NT2/D1 (cell line): ENCODE measurements at regions not wholly inside any gene's neighbourhood (a gene's known extent, or its start where the extent isn't known, plus 50 kb on each side); places are given as distances from the start of the nearest gene placed in this dataset.

ENCODE experiments used
- DNase-seq: peaks from one replicate; pipeline ENCODE4 v3.0.0-alpha.2; 2011; ENCODE audit warnings: low read depth, low spot score
- H3K27me3 ChIP-seq: 2 replicates; pipeline ENCODE4 v1.6.0; 2011; ENCODE audit warnings: mild to moderate bottlenecking; ENCODE audit not compliant: insufficient read length, insufficient read depth
- H3K36me3 ChIP-seq: 2 replicates; pipeline ENCODE4 v1.6.1; 2011; ENCODE audit warnings: mild to moderate bottlenecking, low read length, mixed read lengths; ENCODE audit not compliant: insufficient read depth, insufficient read length
- H3K4me1 ChIP-seq: 2 replicates; pipeline ENCODE4 v1.5.1; 2011; ENCODE audit not compliant: insufficient read depth, insufficient read length
- H3K4me3 ChIP-seq: 2 replicates; pipeline ENCODE4 v1.5.1; 2011; ENCODE audit warnings: low read depth; ENCODE audit not compliant: insufficient read length
- H3K9ac ChIP-seq: 2 replicates; pipeline ENCODE4 v1.6.0; 2011; ENCODE audit warnings: low read depth; ENCODE audit not compliant: insufficient read length
- H3K9me3 ChIP-seq: 2 replicates; pipeline ENCODE4 v1.5.1; 2011; ENCODE audit warnings: mild to moderate bottlenecking, low read length; ENCODE audit not compliant: insufficient read depth
- SUZ12 ChIP-seq: IDR thresholded peaks from 2 replicates; pipeline ENCODE4 v1.6.1; 2011; ENCODE audit not compliant: insufficient read length, insufficient read depth; ENCODE audit errors: extremely low read depth
- YY1 ChIP-seq: IDR thresholded peaks from 2 replicates; pipeline ENCODE4 v1.6.1; 2011; ENCODE audit not compliant: insufficient read length, insufficient read depth
- ZNF274 ChIP-seq: IDR thresholded peaks from 2 replicates; pipeline ENCODE4 v1.6.1; 2011; ENCODE audit warnings: mild to moderate bottlenecking, low read depth, low read length

GRCh38 chr2:150977296-150977695 lies 284.4 kb downstream of the RBM43 start:
- Histone ChIP-seq H3K4me3 (no peak overlapping the region), H3K36me3 (no peaks in the 10 kb centered on the region), H3K9ac (no peak overlapping the region), H3K9me3 (no peaks in the 10 kb centered on the region), H3K27me3 (no peaks in the 10 kb centered on the region), H3K4me1 (no peaks in the 10 kb centered on the region)
- no peak for TF ChIP-seq YY1
- no peak for TF ChIP-seq SUZ12
- no peak for TF ChIP-seq ZNF274
- DNase-seq = no peak

GRCh38 chr2:150976604-150977003 lies 285.1 kb downstream of the RBM43 start:
- no peak for DNase-seq
- no peaks in the 10 kb centered on the region for H3K4me1 ChIP-seq
- no peaks in the 10 kb centered on the region for H3K27me3 ChIP-seq
- H3K36me3 ChIP-seq = no peaks in the 10 kb centered on the region
- no peak for TF ChIP-seq SUZ12
- no peak for TF ChIP-seq YY1
- no peak for TF ChIP-seq ZNF274
- no peak overlapping the region for H3K4me3 ChIP-seq
- no peaks in the 10 kb centered on the region for H3K9me3 ChIP-seq
- no peak overlapping the region for H3K9ac ChIP-seq

GRCh38 chr2:150974864-150975263 lies 286.8 kb downstream of the RBM43 start:
- Histone ChIP-seq H3K27me3 (no peaks in the 10 kb centered on the region), H3K9me3 (no peaks in the 10 kb centered on the region), H3K9ac (no peak overlapping the region), H3K4me3 (no peak overlapping the region), H3K4me1 (no peaks in the 10 kb centered on the region), H3K36me3 (no peaks in the 10 kb centered on the region)
- DNase-seq = no peak
- TF ChIP-seq ZNF274 (no peak), SUZ12 (no peak), YY1 (no peak)

DNA sequence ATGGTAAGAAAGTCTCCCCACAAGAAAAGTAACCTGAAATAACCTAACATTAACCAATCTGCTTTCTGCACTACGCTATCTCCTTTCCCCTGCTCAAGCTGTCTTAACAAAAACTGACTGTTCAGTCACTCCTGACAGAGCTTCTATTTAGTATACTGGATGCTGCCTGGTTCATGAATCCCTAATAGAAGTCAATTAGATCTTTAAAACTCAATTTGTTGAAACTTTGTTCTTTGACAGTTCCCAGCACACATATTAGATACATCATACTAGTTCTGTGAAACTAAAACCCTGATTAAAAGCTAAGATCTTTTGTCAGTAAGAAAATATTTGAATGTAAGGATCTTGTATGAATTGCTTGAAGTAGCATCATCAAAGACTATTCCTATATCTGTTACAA lies 287.4 kb downstream of the RBM43 start:
- Histone ChIP-seq H3K4me3 (no peak overlapping the region), H3K4me1 (no peaks in the 10 kb centered on the region), H3K9ac (no peak overlapping the region), H3K36me3 (no peaks in the 10 kb centered on the region), H3K27me3 (no peaks in the 10 kb centered on the region), H3K9me3 (no peaks in the 10 kb centered on the region)
- DNase-seq = no peak
- TF ChIP-seq SUZ12 (no peak), ZNF274 (no peak), YY1 (no peak)

DNA sequence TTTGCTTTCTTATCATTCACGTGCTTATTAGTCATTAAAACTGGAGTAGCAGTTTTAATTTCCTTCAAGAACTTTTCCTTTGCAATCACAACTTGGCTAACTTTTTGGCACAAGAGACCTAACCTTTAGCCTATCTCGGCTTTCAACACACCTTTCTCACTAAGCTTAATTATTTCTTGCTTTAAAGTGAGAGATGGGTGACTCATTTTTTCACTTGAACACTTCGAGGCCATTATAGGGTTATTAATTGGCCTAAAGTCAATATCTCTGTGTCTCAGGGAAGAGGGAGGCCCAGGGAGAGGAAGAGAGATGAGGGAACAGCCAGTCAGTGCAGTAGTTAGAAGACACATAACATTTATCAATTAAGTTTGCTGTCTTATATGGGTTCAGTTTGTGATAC lies 289.8 kb downstream of the RBM43 start:
- Histone ChIP-seq H3K27me3 (no peaks in the 10 kb centered on the region), H3K9me3 (no peaks in the 10 kb centered on the region), H3K4me3 (no peak overlapping the region), H3K9ac (no peak overlapping the region), H3K4me1 (no peaks in the 10 kb centered on the region), H3K36me3 (no peaks in the 10 kb centered on the region)
- DNase-seq = no peak
- TF ChIP-seq YY1 = no peak
- no peak for TF ChIP-seq ZNF274
- no peak for TF ChIP-seq SUZ12

DNA sequence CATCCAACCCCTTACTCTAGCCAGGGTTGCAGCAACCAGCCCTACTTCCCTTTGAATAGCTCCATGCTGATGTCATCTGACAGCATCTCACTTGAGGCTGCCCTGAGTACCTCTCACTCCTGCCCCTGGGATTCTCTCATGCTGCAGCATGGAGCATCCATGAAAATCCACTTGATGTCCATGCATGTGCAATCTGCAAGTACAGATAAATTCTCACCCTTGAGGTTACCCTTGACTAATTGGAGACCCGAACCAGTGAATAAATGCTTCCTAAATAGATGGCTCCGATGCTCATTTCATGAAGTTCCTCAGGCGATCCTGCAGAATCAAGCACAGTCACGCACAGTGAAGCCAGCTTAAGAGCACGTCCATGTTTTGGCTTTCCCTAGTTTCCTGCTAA lies 298.3 kb downstream of the RBM43 start:
- Histone ChIP-seq H3K36me3 (no peaks in the 10 kb centered on the region), H3K9me3 (peaks cover 14% of the 10 kb centered on the region), H3K4me3 (no peak overlapping the region), H3K27me3 (no peaks in the 10 kb centered on the region), H3K9ac (no peak overlapping the region), H3K4me1 (no peaks in the 10 kb centered on the region)
- no peak for TF ChIP-seq YY1
- no peak for TF ChIP-seq SUZ12
- no peak for TF ChIP-seq ZNF274
- DNase-seq = no peak

DNA sequence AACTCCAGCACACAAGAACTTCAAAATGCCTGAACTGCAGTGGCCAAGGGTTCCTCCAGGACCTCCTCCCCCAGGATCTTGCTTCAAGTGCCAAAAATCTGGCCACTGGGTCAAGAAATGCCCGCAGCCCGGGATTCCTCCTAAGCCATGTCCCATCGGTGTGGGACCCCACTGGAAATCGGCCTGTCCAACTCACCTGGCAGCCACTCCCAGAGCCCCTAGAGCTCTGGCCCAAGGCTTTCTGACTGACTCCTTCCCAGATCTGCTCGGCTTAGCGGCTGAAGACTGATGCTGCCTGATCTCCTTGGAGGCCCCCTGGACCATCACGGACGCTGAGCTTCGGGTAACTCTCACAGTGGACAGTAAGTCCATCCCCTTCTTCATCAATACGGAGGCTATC lies 306.4 kb downstream of the RBM43 start:
- H3K36me3 ChIP-seq = no peaks in the 10 kb centered on the region
- TF ChIP-seq ZNF274 = no peak
- no peak for TF ChIP-seq SUZ12
- no peak for TF ChIP-seq YY1
- no peak overlapping the region for H3K4me3 ChIP-seq
- H3K9ac ChIP-seq = no peak overlapping the region
- H3K4me1 ChIP-seq = no peaks in the 10 kb centered on the region
- no peak for DNase-seq
- no peaks in the 10 kb centered on the region for H3K27me3 ChIP-seq
- peaks cover 23% of the 10 kb centered on the region; the same call in 1 of the 2 replicates for H3K9me3 ChIP-seq

- Histone ChIP-seq H3K9ac (no peak overlapping the region), H3K4me1 (no peaks in the 10 kb centered on the region), H3K36me3 (no peaks in the 10 kb centered on the region), H3K9me3 (0 out of 2 replicates have a peak, but pooled peaks cover 10% of the 10 kb centered on the region), H3K4me3 (no peak overlapping the region), H3K27me3 (no peaks in the 10 kb centered on the region)
- TF ChIP-seq SUZ12 = no peak
- TF ChIP-seq YY1 = no peak
- TF ChIP-seq ZNF274 = no peak
- no peak for DNase-seq
Observed at GRCh38 chr2:150946831-150947230, 314.8 kb downstream of the RBM43 start.
